ENCODE measurements at regions not wholly inside any gene's neighbourhood (a gene's known extent, or its start where the extent isn't known, plus 50 kb on each side); places are given as distances from the start of the nearest gene placed in this dataset.

GRCh38 chr17:79451167-79451566 lies 159.7 kb downstream of the RBFOX3 start:
- WGBS, 2 donors = 69 to 71% methylated on average over 7 of the region's 7 CpGs
- Histone ChIP-seq H3K27me3 (no peaks in the 10 kb centered on the region), H3K4me1 (no peaks in the 10 kb centered on the region)

GRCh38 chr17:79446399-79447009 lies 164.3 kb downstream of the RBFOX3 start:
- Histone ChIP-seq H3K36me3 (replicated peaks in 1 of 2; ENCODE audit: insufficient read depth in 1 of 2, low read depth in 2 of 2) (no peaks in the 10 kb centered on the region), H3K9me3 (no peaks in the 10 kb centered on the region), H3K27me3 (no peaks in the 10 kb centered on the region), H3K27ac (no peak overlapping the region), H3K4me3 (no peak overlapping the region), H3K4me1 (no peaks in the 10 kb centered on the region)
- ATAC-seq = no peak
- WGBS, 2 donors = 57 to 61% methylated on average over 10 to 12 of the region's 12 CpGs
- intact Hi-C loops (cut with DNase I) = no loop called here
- DNase-seq = no peak
- TF ChIP-seq POLR2A (IDR thresholded peaks at IDR 0.05) = no peak
- no peak for TF ChIP-seq CTCF (IDR thresholded peaks at IDR 0.05)

More at GRCh38 chr17:79451167-79451566, 159.7 kb downstream of the RBFOX3 start:
- no peak overlapping the region for H3K4me3 ChIP-seq
- H3K27ac ChIP-seq = no peak overlapping the region
- H3K9me3 ChIP-seq = no peaks in the 10 kb centered on the region
- no peak for DNase-seq
- intact Hi-C loops (cut with DNase I) = no loop called here
- TF ChIP-seq POLR2A (IDR thresholded peaks at IDR 0.05) (no peak), CTCF (IDR thresholded peaks at IDR 0.05) (no peak)
- H3K36me3 ChIP-seq (replicated peaks in 1 of 2; ENCODE audit: insufficient read depth in 1 of 2, low read depth in 2 of 2) = no peaks in the 10 kb centered on the region
- no peak for ATAC-seq

DNA sequence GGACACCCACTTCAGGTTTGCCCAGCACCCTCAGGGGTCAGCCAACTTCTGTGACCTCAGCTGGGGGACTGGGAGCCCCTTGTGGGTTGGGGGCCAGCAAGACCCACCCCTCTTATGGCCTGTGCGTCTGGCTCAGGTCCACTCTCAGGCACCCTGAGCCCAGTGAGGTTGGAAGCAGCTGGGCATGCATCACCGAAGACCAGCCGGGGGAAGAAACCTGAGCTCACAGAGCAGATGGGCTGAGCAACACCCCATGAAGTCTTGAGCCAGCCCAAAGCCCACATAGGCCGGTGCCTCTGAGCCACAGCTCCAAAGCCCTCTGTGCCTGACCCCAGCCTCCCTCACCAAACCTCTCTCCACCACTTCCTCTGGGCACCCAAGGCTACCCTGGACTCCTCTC lies 166.7 kb downstream of the RBFOX3 start:
- TF ChIP-seq POLR2A (IDR thresholded peaks at IDR 0.05) = no peak
- no peak for TF ChIP-seq CTCF (IDR thresholded peaks at IDR 0.05)
- H3K27me3 ChIP-seq = no peaks in the 10 kb centered on the region
- 57 to 63% methylated on average over 1 to 4 of the region's 4 CpGs for WGBS, 2 donors
- no peak overlapping the region for H3K4me3 ChIP-seq
- DNase-seq = no peak
- H3K27ac ChIP-seq = no peak overlapping the region
- intact Hi-C loops (cut with DNase I) = no loop called here
- no peaks in the 10 kb centered on the region for H3K9me3 ChIP-seq
- no peaks in the 10 kb centered on the region for H3K4me1 ChIP-seq
- H3K36me3 ChIP-seq (replicated peaks in 1 of 2; ENCODE audit: insufficient read depth in 1 of 2, low read depth in 2 of 2) = no peaks in the 10 kb centered on the region
- ATAC-seq = no peak

GRCh38 chr17:79443026-79443425 lies 167.8 kb downstream of the RBFOX3 start:
- ATAC-seq (no peak), DNase-seq (no peak)
- H3K4me3 ChIP-seq = no peak overlapping the region
- no peak for TF ChIP-seq CTCF (IDR thresholded peaks at IDR 0.05)
- no peak for TF ChIP-seq POLR2A (IDR thresholded peaks at IDR 0.05)
- H3K27me3 ChIP-seq = no peaks in the 10 kb centered on the region
- intact Hi-C loops (cut with DNase I) = no loop called here
- no peaks in the 10 kb centered on the region for H3K36me3 ChIP-seq (replicated peaks in 1 of 2; ENCODE audit: insufficient read depth in 1 of 2, low read depth in 2 of 2)
- H3K27ac ChIP-seq = no peak overlapping the region
- H3K9me3 ChIP-seq = no peaks in the 10 kb centered on the region
- WGBS, 2 donors = 66 to 85% methylated on average over 9 to 10 of the region's 10 CpGs
- H3K4me1 ChIP-seq = no peaks in the 10 kb centered on the region

Measured in body of pancreas (tissue), 4 donors.